ENCODE measurements at regions not wholly inside any gene's neighbourhood (a gene's known extent, or its start where the extent isn't known, plus 50 kb on each side); places are given as distances from the start of the nearest gene placed in this dataset.

DNA sequence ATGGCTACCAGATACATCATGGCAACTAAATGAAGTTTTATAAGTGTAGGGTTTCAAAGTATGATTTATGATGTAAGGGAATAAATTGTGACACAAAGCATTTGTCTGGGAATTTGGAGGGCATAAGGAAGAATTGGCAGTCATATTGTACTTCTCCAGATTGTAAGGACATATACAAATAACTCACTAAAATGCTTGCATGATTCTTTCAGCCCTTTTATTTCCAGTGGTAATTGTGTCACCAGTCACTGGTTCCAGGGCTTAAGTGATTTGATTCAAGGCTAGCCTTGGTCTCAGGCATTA lies 299.4 kb upstream of the ANO5 start:
- TF ChIP-seq, protein P1, sequence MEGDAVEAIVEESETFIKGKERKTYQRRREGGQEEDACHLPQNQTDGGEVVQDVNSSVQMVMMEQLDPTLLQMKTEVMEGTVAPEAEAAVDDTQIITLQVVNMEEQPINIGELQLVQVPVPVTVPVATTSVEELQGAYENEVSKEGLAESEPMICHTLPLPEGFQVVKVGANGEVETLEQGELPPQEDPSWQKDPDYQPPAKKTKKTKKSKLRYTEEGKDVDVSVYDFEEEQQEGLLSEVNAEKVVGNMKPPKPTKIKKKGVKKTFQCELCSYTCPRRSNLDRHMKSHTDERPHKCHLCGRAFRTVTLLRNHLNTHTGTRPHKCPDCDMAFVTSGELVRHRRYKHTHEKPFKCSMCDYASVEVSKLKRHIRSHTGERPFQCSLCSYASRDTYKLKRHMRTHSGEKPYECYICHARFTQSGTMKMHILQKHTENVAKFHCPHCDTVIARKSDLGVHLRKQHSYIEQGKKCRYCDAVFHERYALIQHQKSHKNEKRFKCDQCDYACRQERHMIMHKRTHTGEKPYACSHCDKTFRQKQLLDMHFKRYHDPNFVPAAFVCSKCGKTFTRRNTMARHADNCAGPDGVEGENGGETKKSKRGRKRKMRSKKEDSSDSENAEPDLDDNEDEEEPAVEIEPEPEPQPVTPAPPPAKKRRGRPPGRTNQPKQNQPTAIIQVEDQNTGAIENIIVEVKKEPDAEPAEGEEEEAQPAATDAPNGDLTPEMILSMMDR (IDR thresholded peaks at IDR 0.05), result no peak
- no peak for TF ChIP-seq POLR2A (IDR thresholded peaks at IDR 0.05)

Measured in heart left ventricle (tissue), 13 donors.